Breast epithelium (tissue), 4 donors: ENCODE measurements at regions not wholly inside any gene's neighbourhood (a gene's known extent, or its start where the extent isn't known, plus 50 kb on each side); places are given as distances from the start of the nearest gene placed in this dataset.
"Not testable (repeated sequence)": the region's sequence is repeated elsewhere in the genome, so short reads cannot be mapped to it uniquely, and the experiment has no call there.

Experiments used
- DNase-seq, 2 donors: peaks; one replicate each; pipeline ENCODE4 v3.0.0-alpha.2; 2019; ENCODE audit warnings: low spot score in 2 of 2
- H3K27ac ChIP-seq, 2 donors: fragments of 200-600 bp; sonication (generic) in 1 of 2; one replicate each; pipeline ENCODE4 v1.5.1; 2016 to 2019; ENCODE audit warnings: mild to moderate bottlenecking in 1 of 2
- H3K27me3 ChIP-seq, 2 donors: fragments of 200-600 bp; sonication (generic) in 1 of 2; one replicate each; pipeline versions ENCODE4 v1.5.1 to v1.6.0; 2017 to 2019; ENCODE audit warnings: control low read depth in 1 of 2, mild to moderate bottlenecking in 1 of 2
- H3K36me3 ChIP-seq: fragments of 200-600 bp; one replicate; pipeline ENCODE4 v1.5.1; 2019
- H3K4me1 ChIP-seq, 2 donors: fragments of 200-600 bp; sonication (generic); one replicate each; pipeline ENCODE4 v1.5.1; 2016 to 2019; ENCODE audit warnings: control low read depth in 1 of 2
- H3K4me3 ChIP-seq, 3 donors: fragments of 200-600 bp; sonication (generic); 1 replicate in 2 of 3; 2 replicates in 1 of 3; pipeline ENCODE4 v1.5.1; 2016 to 2019; ENCODE audit warnings: mild to moderate bottlenecking in 3 of 3, moderate library complexity in 2 of 3
- H3K9me3 ChIP-seq, 2 donors: fragments of 200-600 bp; sonication (generic) in 1 of 2; one replicate each; pipeline ENCODE4 v1.5.1; 2016 to 2019; ENCODE audit warnings: control low read depth in 1 of 2
- CTCF ChIP-seq, 3 donors: fragments of 450-650 bp; IDR thresholded peaks; one replicate each; pipeline ENCODE4 v1.5.1; 2016 to 2017; ENCODE audit warnings: antibody characterized with exemption in 3 of 3, mild to moderate bottlenecking in 3 of 3, moderate library complexity in 3 of 3
- POLR2A ChIP-seq: fragments of 450-650 bp; IDR thresholded peaks from one replicate; pipeline ENCODE4 v1.6.1; 2016; ENCODE audit warnings: antibody characterized with exemption, mild to moderate bottlenecking, moderate library complexity
- POLR2AphosphoS5 ChIP-seq, 3 donors: sonication (generic); formaldehyde crosslinking; IDR thresholded peaks; one replicate each; pipeline ENCODE4 v1.6.1; 2017; ENCODE audit warnings: antibody characterized with exemption in 3 of 3
- intact Hi-C: fragments of 100-400 bp; cut with DNase I; formaldehyde crosslinking; loops from one replicate; pipeline ENCODE4 v1.15.1; 2023; ENCODE audit warnings: low total_unique reads

GRCh38 chr11:39651857-39652461, 1807.5 kb downstream of the LRRC4C start:
- TF ChIP-seq POLR2A (no peak), CTCF (IDR thresholded peaks at IDR 0.05) (no peak), POLR2AphosphoS5 (IDR thresholded peaks at IDR 0.05) (no peak)
- no peaks in the 10 kb centered on the region for H3K9me3 ChIP-seq
- no peak overlapping the region for H3K4me3 ChIP-seq
- H3K4me1 ChIP-seq: no peaks in the 10 kb centered on the region
- no peaks in the 10 kb centered on the region for H3K27me3 ChIP-seq
- H3K36me3 ChIP-seq: no peaks in the 10 kb centered on the region
- no peak overlapping the region for H3K27ac ChIP-seq
- DNase-seq: no peak
- intact Hi-C loops: no loop called here

GRCh38 chr11:39641751-39642150, 1817.7 kb downstream of the LRRC4C start:
- Histone ChIP-seq H3K27me3 (no peaks in the 10 kb centered on the region), H3K9me3 (no peaks in the 10 kb centered on the region), H3K4me3 (no peak overlapping the region), H3K4me1 (no peaks in the 10 kb centered on the region), H3K36me3 (no peaks in the 10 kb centered on the region), H3K27ac (no peak overlapping the region)
- intact Hi-C loops: no loop called here
- DNase-seq: no peak
- TF ChIP-seq POLR2AphosphoS5 (IDR thresholded peaks at IDR 0.05) (no peak), CTCF (IDR thresholded peaks at IDR 0.05) (no peak), POLR2A (no peak)

- H3K4me3 ChIP-seq: no peak overlapping the region
- H3K9me3 ChIP-seq: no peaks in the 10 kb centered on the region
- DNase-seq: no peak
- H3K27me3 ChIP-seq: no peaks in the 10 kb centered on the region
- H3K4me1 ChIP-seq: no peaks in the 10 kb centered on the region
- TF ChIP-seq CTCF (IDR thresholded peaks at IDR 0.05) (no peak), POLR2A (no peak), POLR2AphosphoS5 (IDR thresholded peaks at IDR 0.05) (no peak)
- H3K36me3 ChIP-seq: no peaks in the 10 kb centered on the region
- H3K27ac ChIP-seq: no peak overlapping the region
- intact Hi-C loops: no loop called here
Measured at GRCh38 chr11:39630365-39630764, 1829.1 kb downstream of the LRRC4C start.

- no peaks in the 10 kb centered on the region for H3K9me3 ChIP-seq
- no peaks in the 10 kb centered on the region for H3K27me3 ChIP-seq
- no peak for DNase-seq
- H3K36me3 ChIP-seq: no peaks in the 10 kb centered on the region
- no peak overlapping the region for H3K4me3 ChIP-seq
- H3K4me1 ChIP-seq: no peaks in the 10 kb centered on the region
- no peak for TF ChIP-seq POLR2A
- TF ChIP-seq CTCF (IDR thresholded peaks at IDR 0.05): no peak
- TF ChIP-seq POLR2AphosphoS5 (IDR thresholded peaks at IDR 0.05): no peak
- intact Hi-C loops: no loop called here
- H3K27ac ChIP-seq: no peak overlapping the region
Measured at GRCh38 chr11:39628311-39628710, 1831.1 kb downstream of the LRRC4C start.

GRCh38 chr11:39620309-39620708, 1839.1 kb downstream of the LRRC4C start:
- H3K9me3 ChIP-seq, H3K27ac ChIP-seq, H3K36me3 ChIP-seq, H3K27me3 ChIP-seq, H3K4me3 ChIP-seq, H3K4me1 ChIP-seq, intact Hi-C loops, DNase-seq: not testable (repeated sequence)

- Histone ChIP-seq H3K9me3 (no peaks in the 10 kb centered on the region), H3K4me1 (no peaks in the 10 kb centered on the region), H3K27me3 (no peaks in the 10 kb centered on the region), H3K27ac (no peak overlapping the region), H3K4me3 (no peak overlapping the region), H3K36me3 (no peaks in the 10 kb centered on the region)
- TF ChIP-seq CTCF (IDR thresholded peaks at IDR 0.05) (no peak), POLR2AphosphoS5 (IDR thresholded peaks at IDR 0.05) (no peak), POLR2A (no peak)
- no peak for DNase-seq
- intact Hi-C loops: no loop called here
Measured at GRCh38 chr11:39617971-39618370, 1841.5 kb downstream of the LRRC4C start.
